Body of pancreas (tissue), 4 donors: ENCODE measurements at regions not wholly inside any gene's neighbourhood (a gene's known extent, or its start where the extent isn't known, plus 50 kb on each side); places are given as distances from the start of the nearest gene placed in this dataset.

Experiments used
- POLR2A ChIP-seq, 3 donors: fragments of 450-650 bp; IDR thresholded peaks; one replicate each; pipeline ENCODE4 v1.6.1; 2016; ENCODE audit warnings: antibody characterized with exemption in 3 of 3, mild to moderate bottlenecking in 2 of 3
- TF ChIP-seq, protein P1 (sequence below), 7 experiments: fragments of 450-650 bp in 4 of 7; fragments of 200-600 bp in 3 of 7; sonication (generic) in 3 of 7; IDR thresholded peaks; one replicate each; pipeline ENCODE4 v1.5.1; 2016 to 2019; ENCODE audit warnings: antibody characterized with exemption in 7 of 7

DNA sequence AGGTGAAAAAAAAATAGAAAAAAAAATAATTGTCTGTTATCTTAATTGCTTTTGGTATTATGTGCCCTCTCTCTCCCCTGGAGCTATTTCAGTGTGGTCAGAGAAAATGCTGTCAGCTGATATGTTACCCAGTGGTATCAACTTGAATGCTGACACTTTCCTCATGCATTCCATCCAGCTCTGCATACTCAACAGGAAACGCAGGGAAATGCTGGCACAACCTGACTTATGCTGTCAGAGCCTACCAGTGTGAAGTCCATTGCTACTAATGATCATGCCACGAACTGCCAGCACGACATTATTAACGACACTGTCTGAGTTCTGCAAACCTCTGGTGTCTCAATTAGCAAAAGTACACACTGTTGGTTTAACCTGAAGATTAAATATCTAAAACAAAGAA, 182.8 kb downstream of the ZWINT start:
- TF ChIP-seq, protein P1, sequence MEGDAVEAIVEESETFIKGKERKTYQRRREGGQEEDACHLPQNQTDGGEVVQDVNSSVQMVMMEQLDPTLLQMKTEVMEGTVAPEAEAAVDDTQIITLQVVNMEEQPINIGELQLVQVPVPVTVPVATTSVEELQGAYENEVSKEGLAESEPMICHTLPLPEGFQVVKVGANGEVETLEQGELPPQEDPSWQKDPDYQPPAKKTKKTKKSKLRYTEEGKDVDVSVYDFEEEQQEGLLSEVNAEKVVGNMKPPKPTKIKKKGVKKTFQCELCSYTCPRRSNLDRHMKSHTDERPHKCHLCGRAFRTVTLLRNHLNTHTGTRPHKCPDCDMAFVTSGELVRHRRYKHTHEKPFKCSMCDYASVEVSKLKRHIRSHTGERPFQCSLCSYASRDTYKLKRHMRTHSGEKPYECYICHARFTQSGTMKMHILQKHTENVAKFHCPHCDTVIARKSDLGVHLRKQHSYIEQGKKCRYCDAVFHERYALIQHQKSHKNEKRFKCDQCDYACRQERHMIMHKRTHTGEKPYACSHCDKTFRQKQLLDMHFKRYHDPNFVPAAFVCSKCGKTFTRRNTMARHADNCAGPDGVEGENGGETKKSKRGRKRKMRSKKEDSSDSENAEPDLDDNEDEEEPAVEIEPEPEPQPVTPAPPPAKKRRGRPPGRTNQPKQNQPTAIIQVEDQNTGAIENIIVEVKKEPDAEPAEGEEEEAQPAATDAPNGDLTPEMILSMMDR (IDR thresholded peaks at IDR 0.05) = no peak
- TF ChIP-seq POLR2A (IDR thresholded peaks at IDR 0.05) = no peak
